GM21576 (cell line): ENCODE measurements at regions not wholly inside any gene's neighbourhood (a gene's known extent, or its start where the extent isn't known, plus 50 kb on each side); places are given as distances from the start of the nearest gene placed in this dataset.

Source experiments
- ATAC-seq: cut with Tn5 transposase; IDR thresholded peaks from one replicate; pipeline ENCODE4 v1.9.1; 2021; ENCODE audit warnings: mild to moderate bottlenecking, moderate library complexity; ENCODE audit not compliant: unreplicated experiment

- no peak for ATAC-seq
Measured at GRCh38 chr2:213202011-213202410, 50.6 kb upstream of the IKZF2 start.

GRCh38 chr2:213205944-213206343 lies 54.5 kb upstream of the IKZF2 start:
- no peak for ATAC-seq

GRCh38 chr2:213213186-213213585 lies 61.8 kb upstream of the IKZF2 start:
- ATAC-seq: no peak

- ATAC-seq: no peak
Measured at GRCh38 chr2:213214209-213214608, 62.8 kb upstream of the IKZF2 start.

- no peak for ATAC-seq
Measured at GRCh38 chr2:213216461-213216860, 65.0 kb upstream of the IKZF2 start.

GRCh38 chr2:213219816-213220215 lies 64.4 kb upstream of the SPAG16 start:
- ATAC-seq: no peak

- no peak for ATAC-seq
Measured at GRCh38 chr2:213220967-213221603, 63.2 kb upstream of the SPAG16 start.

- no peak for ATAC-seq
Measured at GRCh38 chr2:213221957-213222356, 62.3 kb upstream of the SPAG16 start.

- no peak for ATAC-seq
Measured at GRCh38 chr2:213224366-213224765, 59.9 kb upstream of the SPAG16 start.

GRCh38 chr2:213225866-213226265 lies 58.4 kb upstream of the SPAG16 start:
- no peak for ATAC-seq

GRCh38 chr2:213227458-213227857 lies 56.8 kb upstream of the SPAG16 start:
- peak; percentile 94 for ATAC-seq

- no peak for ATAC-seq
Measured at GRCh38 chr2:213228638-213229037, 55.6 kb upstream of the SPAG16 start.

GRCh38 chr2:213229814-213230213 lies 54.5 kb upstream of the SPAG16 start:
- ATAC-seq: no peak

GRCh38 chr2:213231966-213232365 lies 52.3 kb upstream of the SPAG16 start:
- no peak for ATAC-seq

- ATAC-seq: peak; percentile 93
Measured at GRCh38 chr2:213232649-213233437, 51.4 kb upstream of the SPAG16 start.

GRCh38 chr2:213233438-213234330 lies 50.6 kb upstream of the SPAG16 start:
- ATAC-seq: no peak
